Testis (tissue), 2 donors: ENCODE measurements at regions not wholly inside any gene's neighbourhood (a gene's known extent, or its start where the extent isn't known, plus 50 kb on each side); places are given as distances from the start of the nearest gene placed in this dataset.

Experiments
- DNase-seq: peaks from one replicate; pipeline ENCODE4 v3.0.0-alpha.2; 2019
- H3K27ac ChIP-seq, 2 donors: fragments of 200-600 bp; sonication (generic); one replicate each; pipeline ENCODE4 v1.5.1; 2019
- H3K27me3 ChIP-seq: fragments of 200-600 bp; sonication (generic); one replicate; pipeline ENCODE4 v1.5.1; 2019
- H3K36me3 ChIP-seq: fragments of 200-600 bp; sonication (generic); one replicate; pipeline ENCODE4 v1.5.1; 2017; ENCODE audit warnings: low read depth; ENCODE audit errors: missing control alignments
- H3K4me1 ChIP-seq: fragments of 200-600 bp; sonication (generic); one replicate; pipeline ENCODE4 v1.5.1; 2019
- H3K4me3 ChIP-seq, 2 donors: fragments of 200-600 bp; sonication (generic); one replicate each; pipeline ENCODE4 v1.5.1; 2017 to 2019
- H3K9me3 ChIP-seq: fragments of 200-600 bp; sonication (generic); one replicate; pipeline ENCODE4 v1.5.1; 2017
- CTCF ChIP-seq, 3 experiments: fragments of 450-650 bp in 2 of 3; fragments of 200-600 bp in 1 of 3; sonication (generic) in 1 of 3; IDR thresholded peaks; one replicate each; pipeline ENCODE4 v1.5.1; 2016 to 2019; ENCODE audit warnings: antibody characterized with exemption in 3 of 3, mild to moderate bottlenecking in 2 of 3, moderate library complexity in 1 of 3
- POLR2A ChIP-seq: fragments of 450-650 bp; IDR thresholded peaks from one replicate; pipeline ENCODE4 v1.6.1; 2017; ENCODE audit warnings: antibody characterized with exemption, mild to moderate bottlenecking, moderate library complexity
- WGBS, 2 donors: methylation state at CpG; one replicate each; pipeline ENCODE4 v1.1.5; 2018; 5-methylcytosine and 5-hydroxymethylcytosine counted together
- intact Hi-C: fragments of 100-400 bp; cut with DNase I; formaldehyde crosslinking; loops from one replicate; pipeline ENCODE4 v1.15.1; 2023; ENCODE audit warnings: low total_unique reads

- no peak for TF ChIP-seq CTCF (IDR thresholded peaks at IDR 0.05)
- no peak for TF ChIP-seq POLR2A
- H3K4me3 ChIP-seq, result no peak overlapping the region
- no peaks in the 10 kb centered on the region for H3K27me3 ChIP-seq
- H3K27ac ChIP-seq, result no peak overlapping the region
- no peak for DNase-seq
- no peaks in the 10 kb centered on the region for H3K36me3 ChIP-seq
- intact Hi-C loops, result no loop called here
- H3K4me1 ChIP-seq, result no peaks in the 10 kb centered on the region
- no peaks in the 10 kb centered on the region for H3K9me3 ChIP-seq
- WGBS, 2 donors, result 66 to 74% methylated on average over 4 of the region's 4 CpGs
Observed at GRCh38 chr9:107653263-107653821, 163.8 kb upstream of the KLF4 start.

- no peak overlapping the region for H3K27ac ChIP-seq
- intact Hi-C loops, result no loop called here
- 89 to 92% methylated on average over 3 of the region's 3 CpGs for WGBS, 2 donors
Observed at GRCh38 chr9:107650995-107651394, 161.4 kb upstream of the KLF4 start.

GRCh38 chr9:107650321-107650720, 160.8 kb upstream of the KLF4 start:
- WGBS, 2 donors, result 71 to 98% methylated on average over 4 of the region's 4 CpGs
- no peaks in the 10 kb centered on the region for H3K36me3 ChIP-seq

More at GRCh38 chr9:107650995-107651394, 161.4 kb upstream of the KLF4 start:
- Histone ChIP-seq H3K36me3 (no peaks in the 10 kb centered on the region), H3K4me1 (no peaks in the 10 kb centered on the region), H3K27me3 (no peaks in the 10 kb centered on the region), H3K4me3 (no peak overlapping the region), H3K9me3 (no peaks in the 10 kb centered on the region)
- no peak for DNase-seq
- TF ChIP-seq POLR2A (no peak), CTCF (IDR thresholded peaks at IDR 0.05) (no peak)

GRCh38 chr9:107648153-107648715, 158.7 kb upstream of the KLF4 start:
- H3K36me3 ChIP-seq, result no peaks in the 10 kb centered on the region
- H3K27me3 ChIP-seq, result no peaks in the 10 kb centered on the region
- peaks cover 3% of the 10 kb centered on the region for H3K4me1 ChIP-seq
- no peak for DNase-seq
- H3K4me3 ChIP-seq, result no peak overlapping the region
- TF ChIP-seq CTCF (IDR thresholded peaks at IDR 0.05) (no peak), POLR2A (no peak)
- intact Hi-C loops, result no loop called here
- H3K9me3 ChIP-seq, result no peaks in the 10 kb centered on the region
- WGBS, 2 donors, result 89 to 93% methylated on average over 12 of the region's 12 CpGs
- no peak overlapping the region for H3K27ac ChIP-seq

More at GRCh38 chr9:107650321-107650720, 160.8 kb upstream of the KLF4 start:
- H3K4me3 ChIP-seq, result no peak overlapping the region
- H3K27me3 ChIP-seq, result no peaks in the 10 kb centered on the region
- no peak for TF ChIP-seq CTCF (IDR thresholded peaks at IDR 0.05)
- TF ChIP-seq POLR2A, result no peak
- DNase-seq, result no peak
- intact Hi-C loops, result no loop called here
- no peak overlapping the region for H3K27ac ChIP-seq
- no peaks in the 10 kb centered on the region for H3K4me1 ChIP-seq
- H3K9me3 ChIP-seq, result no peaks in the 10 kb centered on the region

- H3K4me3 ChIP-seq, result no peak overlapping the region
- no peak for DNase-seq
- H3K4me1 ChIP-seq, result peaks cover 3% of the 10 kb centered on the region
- no peak overlapping the region for H3K27ac ChIP-seq
- no peaks in the 10 kb centered on the region for H3K36me3 ChIP-seq
- H3K27me3 ChIP-seq, result no peaks in the 10 kb centered on the region
- TF ChIP-seq POLR2A (no peak), CTCF (IDR thresholded peaks at IDR 0.05) (no peak)
- H3K9me3 ChIP-seq, result no peaks in the 10 kb centered on the region
- intact Hi-C loops, result no loop called here
- WGBS, 2 donors, result 52 to 72% methylated on average over 5 of the region's 5 CpGs
Observed at GRCh38 chr9:107647611-107648010, 158.0 kb upstream of the KLF4 start.
